PC-3 (cell line): ENCODE measurements at regions not wholly inside any gene's neighbourhood (a gene's known extent, or its start where the extent isn't known, plus 50 kb on each side); places are given as distances from the start of the nearest gene placed in this dataset.

ENCODE experiments used
- ATAC-seq: fragments of 200-7000 bp; cut with Tn5 transposase; 2 replicates; pipeline ENCODE4 v1.9.1; 2020; ENCODE audit warnings: mild to moderate bottlenecking, moderate library complexity
- BruUV-seq: library from RNA; stranded (reverse); fragments of 400-500 nt; replicated peaks from 2 replicates; lab custom pipeline; 2021; lab: Mats Ljungman, UMichigan
- CTCF ChIA-PET: fragments of 300-600 bp; sonication (Branson Sonifier 250); formaldehyde crosslinking; loops from one replicate; lab custom pipeline; 2022; ENCODE audit warnings: antibody characterized with exemption; lab: Charles Lee
- POLR2A ChIA-PET: fragments of 300-600 bp; sonication (Branson Sonifier 250); formaldehyde crosslinking; loops from one replicate; lab custom pipeline; 2022; ENCODE audit warnings: antibody characterized with exemption; ENCODE audit not compliant: unreplicated experiment; lab: Charles Lee
- DNase-seq: peaks from one replicate; pipeline ENCODE4 v3.0.0-alpha.2; 2015
- H2AFZ ChIP-seq: fragments of 300-600 bp; sonication (generic); 2 replicates; pipeline ENCODE4 v1.6.0; 2016; ENCODE audit warnings: antibody characterized with exemption, low read length
- H3F3A ChIP-seq: fragments of 300-600 bp; sonication (generic); one replicate; pipeline ENCODE4 v1.6.0; 2017; ENCODE audit warnings: antibody characterized with exemption, low read length, control low read depth, mild to moderate bottlenecking; ENCODE audit not compliant: unreplicated experiment
- H3K27ac ChIP-seq: fragments of 300-600 bp; sonication (generic); 2 replicates; pipeline ENCODE4 v1.5.1; 2016; ENCODE audit warnings: mild to moderate bottlenecking, low read length
- H3K27me3 ChIP-seq: fragments of 300-600 bp; sonication (generic); 2 replicates; pipeline ENCODE4 v1.6.1; 2016; ENCODE audit warnings: low read length, mixed read lengths
- H3K36me3 ChIP-seq: fragments of 300-600 bp; sonication (generic); 2 replicates; pipeline ENCODE4 v1.6.1; 2016; ENCODE audit warnings: low read depth, mixed run types, low read length, mixed read lengths
- H3K4me1 ChIP-seq: fragments of 300-600 bp; sonication (generic); 2 replicates; pipeline ENCODE4 v1.5.1; 2016; ENCODE audit warnings: low read length; ENCODE audit not compliant: insufficient read depth
- H3K4me2 ChIP-seq: fragments of 300-600 bp; sonication (generic); 2 replicates; pipeline ENCODE4 v1.6.0; 2016; ENCODE audit warnings: low read length
- H3K4me3 ChIP-seq: fragments of 300-600 bp; sonication (generic); 2 replicates; pipeline ENCODE4 v1.5.1; 2016; ENCODE audit warnings: mild to moderate bottlenecking, low read length, mixed read lengths
- H3K79me2 ChIP-seq: fragments of 300-600 bp; sonication (generic); 2 replicates; pipeline ENCODE4 v1.6.1; 2017; ENCODE audit warnings: low read length, mixed read lengths
- H3K9ac ChIP-seq: fragments of 300-600 bp; sonication (generic); 2 replicates; pipeline ENCODE4 v1.6.0; 2016; ENCODE audit warnings: mild to moderate bottlenecking, low read length
- H3K9me2 ChIP-seq: fragments of 300-600 bp; sonication (generic); replicated peaks from 2 replicates; pipeline ENCODE4 v1.6.1; 2016; ENCODE audit warnings: mixed run types, low read length, mixed read lengths
- H3K9me3 ChIP-seq: fragments of 300-600 bp; sonication (generic); 2 replicates; pipeline ENCODE4 v1.6.1; 2016; ENCODE audit warnings: low read length, mixed read lengths
- H4K20me1 ChIP-seq: fragments of 300-600 bp; sonication (generic); 2 replicates; pipeline ENCODE4 v1.6.1; 2016; ENCODE audit warnings: low read length, mixed read lengths
- CTCF ChIP-seq: fragments of 300-600 bp; sonication (generic); conservative IDR thresholded peaks from 2 replicates; pipeline ENCODE4 v1.5.1; 2017; ENCODE audit warnings: antibody characterized with exemption, low read depth, mild to moderate bottlenecking, low read length
- EZH2 ChIP-seq: fragments of 300-600 bp; sonication (generic); IDR thresholded peaks from one replicate; pipeline ENCODE4 v1.6.1; 2017; ENCODE audit warnings: antibody characterized with exemption, mild to moderate bottlenecking, low read length; ENCODE audit not compliant: unreplicated experiment
- EZH2phosphoT487 ChIP-seq: fragments of 300-600 bp; sonication (generic); IDR thresholded peaks from 2 replicates; pipeline ENCODE4 v1.6.1; 2018; ENCODE audit warnings: mild to moderate bottlenecking, antibody characterized with exemption, low read length, borderline replicate concordance
- intact Hi-C: fragments of 100-400 bp; cut with micrococcal nuclease; formaldehyde crosslinking; loops from 2 replicates; pipeline ENCODE4 v1.9.0; 2023

GRCh38 chr13:48151363-48152161, 56.7 kb upstream of the MED4 start:
- no peaks in the 10 kb centered on the region for H3K9me3 ChIP-seq
- H3K27me3 ChIP-seq = no peaks in the 10 kb centered on the region
- H2AFZ ChIP-seq = no peak overlapping the region
- H3K4me3 ChIP-seq = no peak overlapping the region
- TF ChIP-seq EZH2phosphoT487 = no peak
- TF ChIP-seq EZH2 = no peak
- no peak for TF ChIP-seq CTCF
- ATAC-seq (no peak), DNase-seq (no peak)
- H3F3A ChIP-seq = no peaks in the 10 kb centered on the region
- peaks cover 18% of the 10 kb centered on the region for H3K4me1 ChIP-seq
- no peak overlapping the region for H3K4me2 ChIP-seq
- intact Hi-C loops = no loop called here
- BruUV-seq = no TSS peak
- no peaks in the 10 kb centered on the region for H3K9me2 ChIP-seq
- ChIA-PET POLR2A (no interaction called here), CTCF (no interaction called here)
- no peaks in the 10 kb centered on the region for H3K79me2 ChIP-seq
- H3K9ac ChIP-seq = no peak overlapping the region
- no peaks in the 10 kb centered on the region for H3K36me3 ChIP-seq
- H3K27ac ChIP-seq = no peak overlapping the region
- H4K20me1 ChIP-seq = no peaks in the 10 kb centered on the region

- TF ChIP-seq CTCF (no peak), EZH2phosphoT487 (no peak), EZH2 (no peak)
- no peaks in the 10 kb centered on the region for H3K36me3 ChIP-seq
- H3K4me3 ChIP-seq = no peak overlapping the region
- no peaks in the 10 kb centered on the region for H3K9me2 ChIP-seq
- BruUV-seq = no TSS peak
- H4K20me1 ChIP-seq = no peaks in the 10 kb centered on the region
- no peak overlapping the region for H3K27ac ChIP-seq
- intact Hi-C loops = no loop called here
- no peaks in the 10 kb centered on the region for H3K79me2 ChIP-seq
- no peaks in the 10 kb centered on the region for H3F3A ChIP-seq
- no peak overlapping the region for H3K4me2 ChIP-seq
- H3K9me3 ChIP-seq = no peaks in the 10 kb centered on the region
- ChIA-PET CTCF (no interaction called here), POLR2A (interaction anchor here (0.6 kb wide), 1 partner anchor 13 kb away, joined by 4 read pairs; no protein-coding TSS in a partner anchor)
- no peak for DNase-seq
- H3K4me1 ChIP-seq = no peaks in the 10 kb centered on the region
- no peak for ATAC-seq
- H3K27me3 ChIP-seq = no peaks in the 10 kb centered on the region
- no peak overlapping the region for H2AFZ ChIP-seq
- H3K9ac ChIP-seq = no peak overlapping the region
Measured at GRCh38 chr13:48148454-48148853, 53.5 kb upstream of the MED4 start.

- no peak overlapping the region for H3K4me3 ChIP-seq
- no peaks in the 10 kb centered on the region for H3K79me2 ChIP-seq
Measured at GRCh38 chr13:48146636-48147035, 51.7 kb upstream of the MED4 start.

More at GRCh38 chr13:48146636-48147035, 51.7 kb upstream of the MED4 start:
- Histone ChIP-seq H3K27ac (no peak overlapping the region), H3K9ac (no peak overlapping the region), H3K27me3 (no peaks in the 10 kb centered on the region), H4K20me1 (no peaks in the 10 kb centered on the region), H2AFZ (no peak overlapping the region), H3K9me3 (no peaks in the 10 kb centered on the region), H3F3A (no peaks in the 10 kb centered on the region), H3K4me1 (no peaks in the 10 kb centered on the region), H3K9me2 (no peaks in the 10 kb centered on the region), H3K36me3 (no peaks in the 10 kb centered on the region), H3K4me2 (no peak overlapping the region)
- POLR2A ChIA-PET = no interaction called here
- intact Hi-C loops = no loop called here
- TF ChIP-seq EZH2phosphoT487 = no peak
- TF ChIP-seq EZH2 = no peak
- TF ChIP-seq CTCF = no peak
- no TSS peak for BruUV-seq
- DNase-seq (no peak), ATAC-seq (no peak)
- CTCF ChIA-PET = no interaction called here
